GM18511 (cell line): ENCODE measurements at regions not wholly inside any gene's neighbourhood (a gene's known extent, or its start where the extent isn't known, plus 50 kb on each side); places are given as distances from the start of the nearest gene placed in this dataset.

Experiments
- ATAC-seq: cut with Tn5 transposase; IDR thresholded peaks from one replicate; pipeline ENCODE4 v1.9.1; 2021; ENCODE audit warnings: mild to moderate bottlenecking, moderate library complexity; ENCODE audit not compliant: unreplicated experiment

DNA sequence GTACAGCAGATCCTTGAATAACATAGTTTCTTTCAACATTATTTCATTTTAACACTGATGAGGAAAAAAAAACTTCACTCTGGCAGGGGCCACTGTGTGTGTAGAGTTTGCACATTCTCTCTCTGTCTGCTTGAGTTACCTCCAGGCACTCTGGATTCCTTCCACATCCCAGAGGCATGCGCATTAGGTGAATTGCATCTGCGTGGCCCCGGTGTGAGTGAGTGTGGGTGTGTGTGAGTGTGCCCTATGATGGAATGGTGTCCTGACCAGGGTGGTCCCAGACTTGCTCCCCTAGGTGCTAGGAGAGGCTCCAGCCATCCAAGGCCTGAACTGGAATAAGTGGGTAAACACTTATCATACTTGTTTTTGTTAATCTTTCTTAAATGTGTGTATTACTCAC lies 90.6 kb upstream of the LRIG3 start:
- no peak for ATAC-seq

DNA sequence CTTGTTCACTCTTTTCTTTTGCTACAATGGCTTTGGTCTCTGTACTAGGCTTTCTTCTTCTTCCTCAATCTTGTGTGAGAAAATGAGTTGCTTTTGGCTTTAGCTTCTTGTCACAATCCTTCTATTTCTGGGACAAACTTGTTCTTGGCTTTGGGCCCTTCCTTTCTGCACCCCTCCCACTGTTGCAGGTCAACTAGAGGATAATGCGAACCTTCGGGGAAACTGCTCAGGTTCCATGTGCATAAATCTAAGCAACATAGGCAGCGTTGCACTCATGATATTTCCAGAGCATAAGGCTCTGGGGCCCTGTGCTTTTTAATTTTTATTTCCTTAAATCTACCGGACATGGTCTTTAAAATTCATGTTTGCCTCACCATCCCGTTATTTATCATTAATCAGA lies 89.8 kb upstream of the LRIG3 start:
- ATAC-seq: no peak

- ATAC-seq: no peak
Measured at GRCh38 chr12:59007620-59008019, 87.3 kb upstream of the LRIG3 start.

GRCh38 chr12:59005193-59005955 lies 85.1 kb upstream of the LRIG3 start:
- ATAC-seq: no peak

- no peak for ATAC-seq
Measured at GRCh38 chr12:59004456-59004855, 84.2 kb upstream of the LRIG3 start.

- ATAC-seq: no peak
Measured at GRCh38 chr12:58995666-58996363, 75.5 kb upstream of the LRIG3 start.

DNA sequence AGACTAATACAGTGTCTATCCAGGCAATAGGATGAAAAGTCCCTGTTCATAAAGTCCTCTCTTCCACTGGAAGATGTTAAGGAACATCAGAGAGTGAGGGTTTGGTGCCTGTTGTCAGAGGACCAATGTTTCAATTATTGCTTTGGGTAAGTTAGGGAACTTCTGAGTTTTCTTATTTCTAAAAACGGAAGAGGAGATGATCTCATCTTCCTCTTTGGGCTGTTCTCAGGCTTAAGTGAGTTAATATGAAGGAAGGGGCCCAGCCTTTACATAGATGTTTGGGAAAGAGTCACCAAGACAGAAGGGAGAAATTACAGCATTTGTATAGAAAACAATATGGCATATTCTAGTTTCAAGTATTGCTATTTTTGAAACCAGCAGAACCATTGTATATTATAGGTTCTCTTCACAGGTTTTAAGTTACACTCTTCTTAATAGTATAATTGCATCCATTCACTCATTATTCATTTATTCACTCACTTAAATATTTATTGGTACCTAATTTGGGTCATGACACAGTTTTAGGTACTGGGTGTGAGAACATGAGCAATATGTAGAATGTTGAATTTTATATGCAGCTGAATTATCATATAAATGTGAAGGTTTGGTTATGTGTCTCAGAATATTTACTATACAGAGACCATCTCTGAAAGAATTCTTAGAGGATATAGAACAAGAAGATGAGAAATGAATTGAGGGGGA lies 68.5 kb upstream of the LRIG3 start:
- ATAC-seq: no peak

DNA sequence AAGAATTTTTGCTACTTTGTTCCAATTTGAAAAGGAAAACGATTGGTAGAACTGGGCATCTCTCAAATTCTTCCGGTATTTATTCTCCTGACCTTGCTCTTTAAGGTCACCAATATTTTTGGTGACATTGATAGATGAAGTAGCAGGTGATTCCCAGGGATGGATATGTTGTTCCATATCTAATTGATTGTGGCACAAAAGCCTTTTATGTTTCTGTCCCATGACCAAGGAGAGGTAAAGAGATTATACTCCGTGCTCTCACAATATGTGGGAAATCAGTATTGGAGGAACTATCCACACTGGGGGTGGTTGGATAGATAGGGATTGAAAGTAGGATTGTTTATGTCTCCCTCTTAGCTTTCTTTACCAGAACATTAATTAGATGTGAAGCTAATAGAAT lies 61.7 kb upstream of the LRIG3 start:
- ATAC-seq: no peak

DNA sequence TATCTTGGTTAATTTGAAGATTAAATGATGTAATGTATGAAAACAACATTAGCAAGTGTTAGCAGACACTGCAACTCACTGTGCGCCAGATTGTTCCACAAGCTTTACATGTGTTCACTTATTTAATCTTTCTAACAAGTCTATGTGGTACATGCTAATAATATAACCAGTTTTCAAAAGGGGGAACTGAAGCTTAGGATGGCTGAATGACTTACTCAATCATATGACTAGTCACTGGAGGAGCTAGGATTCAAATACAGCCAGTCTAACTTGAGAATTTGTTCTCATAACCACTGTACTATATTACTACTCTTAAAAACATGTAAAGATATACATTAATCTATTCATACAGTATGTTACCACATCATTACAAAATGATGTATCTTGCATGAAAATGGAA lies 60.5 kb upstream of the LRIG3 start:
- no peak for ATAC-seq

- no peak for ATAC-seq
Measured at GRCh38 chr12:58978717-58979116, 58.4 kb upstream of the LRIG3 start.

DNA sequence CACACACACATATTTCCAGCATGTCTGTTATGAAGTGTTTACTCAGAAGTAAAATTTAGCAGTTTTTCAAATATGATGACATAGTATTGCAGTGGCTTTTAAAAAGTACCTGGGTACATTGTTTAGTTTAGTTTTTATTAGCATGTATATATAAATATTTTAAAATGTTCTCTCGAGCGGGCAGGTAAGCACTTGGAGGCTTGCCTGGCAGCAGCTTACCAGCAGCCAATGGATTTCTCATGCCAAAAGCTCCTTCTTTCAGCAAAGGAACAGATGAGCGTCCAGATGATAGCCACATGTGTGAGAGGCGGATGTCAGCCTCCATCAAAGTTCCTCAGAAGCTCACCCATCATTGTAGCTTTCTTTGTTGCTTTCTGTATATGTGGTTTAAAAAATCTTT lies 57.2 kb upstream of the LRIG3 start:
- no peak for ATAC-seq

DNA sequence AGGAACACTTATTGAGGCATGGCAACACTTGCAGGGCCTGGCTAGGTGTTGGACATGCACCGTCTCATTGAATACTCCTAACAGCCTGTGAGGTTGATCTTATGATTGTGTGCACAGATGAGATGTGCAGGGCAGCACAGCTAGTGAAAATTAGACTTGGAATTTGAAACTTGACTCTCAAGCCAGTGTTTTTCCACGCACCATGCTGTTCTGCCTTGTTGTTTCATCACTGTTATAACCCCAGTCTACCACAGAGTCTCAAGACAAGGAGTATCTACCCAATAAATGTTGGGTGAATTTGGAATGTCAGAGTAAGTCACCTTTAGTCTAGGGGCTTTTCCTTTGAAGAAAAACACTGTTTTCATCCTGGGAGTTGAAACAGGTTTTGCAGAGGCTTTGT lies 55.8 kb upstream of the LRIG3 start:
- ATAC-seq: no peak
